IMR-90 (cell line): ENCODE measurements at regions not wholly inside any gene's neighbourhood (a gene's known extent, or its start where the extent isn't known, plus 50 kb on each side); places are given as distances from the start of the nearest gene placed in this dataset.

ENCODE experiments used
- CEBPB ChIP-seq: IDR thresholded peaks from 2 replicates; pipeline ENCODE4 v1.6.1; 2012; ENCODE audit warnings: low read depth, low read length, improper control_type of control experiment
- POLR2A ChIP-seq: IDR thresholded peaks from 2 replicates; pipeline ENCODE4 v1.6.1; 2012; ENCODE audit warnings: mild to moderate bottlenecking, low read depth, low read length
- RFX5 ChIP-seq: IDR thresholded peaks from 2 replicates; pipeline ENCODE4 v1.8.0; 2012; ENCODE audit warnings: low read depth, mild to moderate bottlenecking, low read length, moderate library complexity
- TF ChIP-seq, protein P1 (sequence below): conservative IDR thresholded peaks from 2 replicates; pipeline ENCODE4 v1.5.1; 2012; ENCODE audit warnings: mild to moderate bottlenecking, low read depth, low read length, improper control_type of control experiment
- TF ChIP-seq, protein P2 (sequence below): fragments of 150-350 bp; IDR thresholded peaks from 2 replicates; pipeline ENCODE4 v1.6.1; 2016; ENCODE audit warnings: low read depth, mild to moderate bottlenecking, low read length, moderate library complexity, borderline replicate concordance

DNA sequence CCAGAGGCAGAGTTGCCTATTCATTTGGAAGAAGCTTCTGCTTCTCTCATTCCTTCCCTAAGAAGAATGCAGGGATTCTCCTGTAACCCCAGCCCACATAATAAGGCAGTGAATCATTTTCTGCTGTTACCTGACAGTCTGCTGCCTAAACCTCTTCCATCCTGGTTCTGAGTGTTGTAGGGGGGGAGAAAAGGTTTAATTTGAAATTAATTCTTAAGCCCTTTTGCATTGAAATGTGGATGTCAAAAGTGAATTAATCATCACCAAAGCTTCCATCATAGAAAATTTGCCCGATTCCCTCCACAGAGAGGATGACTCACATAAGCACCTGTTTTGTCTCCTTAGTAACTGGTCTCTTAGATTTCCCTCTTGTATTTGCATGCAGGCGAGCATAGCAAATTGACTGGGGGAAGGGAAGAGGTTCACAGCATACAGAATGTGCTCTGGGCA is 146.7 kb upstream of the FNDC3A start:
- no peak for TF ChIP-seq POLR2A
- TF ChIP-seq, protein P1, sequence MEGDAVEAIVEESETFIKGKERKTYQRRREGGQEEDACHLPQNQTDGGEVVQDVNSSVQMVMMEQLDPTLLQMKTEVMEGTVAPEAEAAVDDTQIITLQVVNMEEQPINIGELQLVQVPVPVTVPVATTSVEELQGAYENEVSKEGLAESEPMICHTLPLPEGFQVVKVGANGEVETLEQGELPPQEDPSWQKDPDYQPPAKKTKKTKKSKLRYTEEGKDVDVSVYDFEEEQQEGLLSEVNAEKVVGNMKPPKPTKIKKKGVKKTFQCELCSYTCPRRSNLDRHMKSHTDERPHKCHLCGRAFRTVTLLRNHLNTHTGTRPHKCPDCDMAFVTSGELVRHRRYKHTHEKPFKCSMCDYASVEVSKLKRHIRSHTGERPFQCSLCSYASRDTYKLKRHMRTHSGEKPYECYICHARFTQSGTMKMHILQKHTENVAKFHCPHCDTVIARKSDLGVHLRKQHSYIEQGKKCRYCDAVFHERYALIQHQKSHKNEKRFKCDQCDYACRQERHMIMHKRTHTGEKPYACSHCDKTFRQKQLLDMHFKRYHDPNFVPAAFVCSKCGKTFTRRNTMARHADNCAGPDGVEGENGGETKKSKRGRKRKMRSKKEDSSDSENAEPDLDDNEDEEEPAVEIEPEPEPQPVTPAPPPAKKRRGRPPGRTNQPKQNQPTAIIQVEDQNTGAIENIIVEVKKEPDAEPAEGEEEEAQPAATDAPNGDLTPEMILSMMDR, result no peak
- no peak for TF ChIP-seq CEBPB
- TF ChIP-seq, protein P2, sequence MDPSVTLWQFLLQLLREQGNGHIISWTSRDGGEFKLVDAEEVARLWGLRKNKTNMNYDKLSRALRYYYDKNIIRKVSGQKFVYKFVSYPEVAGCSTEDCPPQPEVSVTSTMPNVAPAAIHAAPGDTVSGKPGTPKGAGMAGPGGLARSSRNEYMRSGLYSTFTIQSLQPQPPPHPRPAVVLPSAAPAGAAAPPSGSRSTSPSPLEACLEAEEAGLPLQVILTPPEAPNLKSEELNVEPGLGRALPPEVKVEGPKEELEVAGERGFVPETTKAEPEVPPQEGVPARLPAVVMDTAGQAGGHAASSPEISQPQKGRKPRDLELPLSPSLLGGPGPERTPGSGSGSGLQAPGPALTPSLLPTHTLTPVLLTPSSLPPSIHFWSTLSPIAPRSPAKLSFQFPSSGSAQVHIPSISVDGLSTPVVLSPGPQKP, result no peak
- no peak for TF ChIP-seq RFX5
